Kidney epithelial cell (primary cell): ENCODE measurements at regions not wholly inside any gene's neighbourhood (a gene's known extent, or its start where the extent isn't known, plus 50 kb on each side); places are given as distances from the start of the nearest gene placed in this dataset.

Source experiments
- DNase-seq: peaks from one replicate; pipeline ENCODE4 v3.0.0-alpha.2; 2010; ENCODE audit warnings: low read depth
- H3K27me3 ChIP-seq: 2 replicates; pipeline ENCODE4 v1.6.0; 2011; ENCODE audit warnings: low read length; ENCODE audit not compliant: control insufficient read depth, insufficient read depth
- H3K36me3 ChIP-seq: 2 replicates; pipeline ENCODE4 v1.5.1; 2011; ENCODE audit warnings: low read length; ENCODE audit not compliant: control insufficient read depth, insufficient read depth
- H3K4me3 ChIP-seq: 2 replicates; pipeline ENCODE4 v1.5.1; 2011; ENCODE audit warnings: low read depth, mild to moderate bottlenecking, control low read depth, low read length
- CTCF ChIP-seq: IDR thresholded peaks from 2 replicates; pipeline ENCODE4 v1.5.1; 2011; ENCODE audit warnings: mild to moderate bottlenecking, moderate library complexity, low read length, control low read depth, inconsistent platforms; ENCODE audit not compliant: insufficient read depth, poor library complexity, severe bottlenecking

- no peak for DNase-seq
- H3K36me3 ChIP-seq: no peaks in the 10 kb centered on the region
- no peak overlapping the region for H3K4me3 ChIP-seq
- H3K27me3 ChIP-seq: no peaks in the 10 kb centered on the region
- no peak for TF ChIP-seq CTCF
Measured at GRCh38 chr5:2369178-2369577, 382.3 kb downstream of the IRX2 start.

GRCh38 chr5:2366816-2367215, 384.7 kb downstream of the IRX2 start:
- no peaks in the 10 kb centered on the region for H3K27me3 ChIP-seq
- DNase-seq: no peak
- TF ChIP-seq CTCF: no peak
- no peaks in the 10 kb centered on the region for H3K36me3 ChIP-seq
- H3K4me3 ChIP-seq: no peak overlapping the region

- DNase-seq: no peak
- H3K36me3 ChIP-seq: no peaks in the 10 kb centered on the region
Measured at GRCh38 chr5:2357309-2357708, 394.2 kb downstream of the IRX2 start.

GRCh38 chr5:2355859-2356258, 395.6 kb downstream of the IRX2 start:
- TF ChIP-seq CTCF: no peak
- H3K4me3 ChIP-seq: no peak overlapping the region
- H3K36me3 ChIP-seq: no peaks in the 10 kb centered on the region
- no peaks in the 10 kb centered on the region for H3K27me3 ChIP-seq
- no peak for DNase-seq

More at GRCh38 chr5:2357309-2357708, 394.2 kb downstream of the IRX2 start:
- no peak for TF ChIP-seq CTCF
- Histone ChIP-seq H3K4me3 (no peak overlapping the region), H3K27me3 (no peaks in the 10 kb centered on the region)

- TF ChIP-seq CTCF: no peak
- Histone ChIP-seq H3K4me3 (no peak overlapping the region), H3K27me3 (no peaks in the 10 kb centered on the region), H3K36me3 (no peaks in the 10 kb centered on the region)
- no peak for DNase-seq
Measured at GRCh38 chr5:2353871-2354440, 397.5 kb downstream of the IRX2 start.

- H3K36me3 ChIP-seq: no peaks in the 10 kb centered on the region
Measured at GRCh38 chr5:2353211-2353610, 398.3 kb downstream of the IRX2 start.

More at GRCh38 chr5:2353211-2353610, 398.3 kb downstream of the IRX2 start:
- DNase-seq: no peak
- no peak overlapping the region for H3K4me3 ChIP-seq
- no peaks in the 10 kb centered on the region for H3K27me3 ChIP-seq
- no peak for TF ChIP-seq CTCF
